ENCODE measurements at regions not wholly inside any gene's neighbourhood (a gene's known extent, or its start where the extent isn't known, plus 50 kb on each side); places are given as distances from the start of the nearest gene placed in this dataset.

- WGBS, 5 donors: 39 to 63% (median 56%) methylated on average over 2 of the region's 2 CpGs
- Histone ChIP-seq H3K27me3 (no peaks in the 10 kb centered on the region), H3K9me3 (no peaks in the 10 kb centered on the region), H3K36me3 (no peaks in the 10 kb centered on the region), H3K4me1 (no peaks in the 10 kb centered on the region), H3K4me3 (no peak overlapping the region), H3K27ac (no peak overlapping the region)
- TF ChIP-seq CTCF (IDR thresholded peaks at IDR 0.05) (no peak), POLR2A (IDR thresholded peaks at IDR 0.05) (no peak), POLR2AphosphoS5 (IDR thresholded peaks at IDR 0.05) (no peak), EP300 (IDR thresholded peaks at IDR 0.05) (no peak)
- DNase-seq: peak in 1 of 2 donors; percentile 14
- intact Hi-C loops (cut with DNase I; ENCODE audit: low total_unique reads): no loop called here
Observed at GRCh38 chr5:89932771-89933181, 476.8 kb downstream of the CETN3 start.

DNA sequence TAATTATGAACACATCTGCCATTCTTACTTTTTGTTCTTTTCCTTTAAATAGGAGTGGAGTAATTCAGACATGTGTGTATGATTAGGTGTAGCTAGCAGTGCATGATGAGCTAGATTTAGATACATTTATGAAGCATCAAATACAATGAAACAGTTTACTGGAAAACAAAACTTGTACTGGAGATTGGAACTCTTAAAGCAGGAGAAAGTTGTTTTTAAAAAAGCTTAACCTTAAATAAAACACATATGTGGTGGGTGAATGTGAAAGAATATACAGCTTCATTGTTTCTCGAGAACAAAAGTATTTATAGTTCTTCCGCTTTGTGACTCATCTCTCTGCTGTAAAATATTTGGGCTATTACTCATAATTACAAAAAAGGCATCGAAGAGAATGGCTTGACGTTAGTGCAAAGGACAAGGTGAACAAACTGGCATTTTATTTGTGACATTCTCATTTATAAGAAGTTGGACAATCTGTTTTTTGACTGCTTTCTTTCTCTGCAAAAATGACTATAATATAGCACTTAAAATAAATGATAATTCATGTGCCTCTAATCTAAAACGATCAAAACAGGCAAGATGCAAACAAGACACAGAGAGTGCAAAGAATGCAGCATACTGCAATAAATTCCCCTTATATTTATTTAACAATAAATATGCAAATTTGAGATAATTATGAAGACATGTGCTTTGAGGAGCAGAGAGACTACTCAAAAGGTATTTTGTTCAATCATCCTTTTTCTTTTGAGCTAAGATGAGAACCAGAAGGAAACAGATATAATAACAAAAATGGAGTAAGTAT lies 478.8 kb downstream of the CETN3 start:
- 30 to 48% (median 46%) methylated on average over 5 of the region's 5 CpGs for WGBS, 5 donors
- no peaks in the 10 kb centered on the region for H3K27me3 ChIP-seq
- H3K36me3 ChIP-seq: no peaks in the 10 kb centered on the region
- no peaks in the 10 kb centered on the region for H3K9me3 ChIP-seq
- no peaks in the 10 kb centered on the region for H3K4me1 ChIP-seq
- TF ChIP-seq EP300 (IDR thresholded peaks at IDR 0.05) (no peak), POLR2AphosphoS5 (IDR thresholded peaks at IDR 0.05) (no peak), POLR2A (IDR thresholded peaks at IDR 0.05) (no peak), CTCF (IDR thresholded peaks at IDR 0.05) (no peak)
- intact Hi-C loops (cut with DNase I; ENCODE audit: low total_unique reads): no loop called here
- H3K27ac ChIP-seq: no peak overlapping the region
- H3K4me3 ChIP-seq: no peak overlapping the region
- peak in 1 of 2 donors; percentile 7 for DNase-seq

DNA sequence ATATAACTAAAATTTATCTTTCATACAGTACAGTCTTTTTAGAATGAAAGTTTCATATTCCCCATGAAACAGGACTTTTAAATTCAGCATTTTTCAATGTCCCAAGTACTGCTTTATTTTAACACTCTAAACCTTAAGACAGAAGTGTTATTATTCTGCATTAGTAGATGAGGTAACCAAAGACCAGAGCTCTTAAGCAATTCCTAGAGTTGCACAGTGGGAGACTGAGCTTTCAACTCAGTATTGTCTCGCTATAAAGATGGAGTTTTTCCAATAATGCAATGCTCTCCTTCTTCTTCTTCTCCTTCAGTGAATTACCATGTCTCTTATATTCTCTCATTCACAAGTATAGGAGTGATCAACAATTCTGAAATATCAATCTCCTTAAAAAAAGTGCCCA lies 479.7 kb downstream of the CETN3 start:
- no peaks in the 10 kb centered on the region for H3K27me3 ChIP-seq
- WGBS, 5 donors: 67 to 85% (median 76%) methylated on average over 1 of the region's 1 CpG
- no peaks in the 10 kb centered on the region for H3K36me3 ChIP-seq
- intact Hi-C loops (cut with DNase I; ENCODE audit: low total_unique reads): no loop called here
- H3K27ac ChIP-seq: no peak overlapping the region
- no peak for DNase-seq
- H3K4me3 ChIP-seq: no peak overlapping the region
- H3K9me3 ChIP-seq: no peaks in the 10 kb centered on the region
- TF ChIP-seq CTCF (IDR thresholded peaks at IDR 0.05) (no peak), EP300 (IDR thresholded peaks at IDR 0.05) (no peak)
- no peaks in the 10 kb centered on the region for H3K4me1 ChIP-seq

GRCh38 chr5:89929173-89929572 lies 480.4 kb downstream of the CETN3 start:
- no peaks in the 10 kb centered on the region for H3K9me3 ChIP-seq
- TF ChIP-seq POLR2AphosphoS5 (IDR thresholded peaks at IDR 0.05): no peak
- no peak for TF ChIP-seq POLR2A (IDR thresholded peaks at IDR 0.05)
- TF ChIP-seq CTCF (IDR thresholded peaks at IDR 0.05): no peak
- no peak for TF ChIP-seq EP300 (IDR thresholded peaks at IDR 0.05)
- intact Hi-C loops (cut with DNase I; ENCODE audit: low total_unique reads): no loop called here
- 41 to 54% (median 51%) methylated on average over 2 of the region's 2 CpGs for WGBS, 5 donors
- no peak overlapping the region for H3K27ac ChIP-seq
- no peak for DNase-seq
- no peaks in the 10 kb centered on the region for H3K4me1 ChIP-seq
- no peaks in the 10 kb centered on the region for H3K36me3 ChIP-seq
- H3K4me3 ChIP-seq: no peak overlapping the region
- H3K27me3 ChIP-seq: no peaks in the 10 kb centered on the region

Measured in stomach (tissue), 8 donors.